NOMO-1 (cell line): ENCODE measurements at regions not wholly inside any gene's neighbourhood (a gene's known extent, or its start where the extent isn't known, plus 50 kb on each side); places are given as distances from the start of the nearest gene placed in this dataset.
"Not testable (repeated sequence)": the region's sequence is repeated elsewhere in the genome, so short reads cannot be mapped to it uniquely, and the experiment has no call there.

ENCODE experiments used
- DNase-seq, 2 experiments: peaks; one replicate each; lab custom pipeline; 2025; ENCODE audit not compliant: unreplicated experiment in 2 of 2; lab: John Stamatoyannopoulos, UW

DNA sequence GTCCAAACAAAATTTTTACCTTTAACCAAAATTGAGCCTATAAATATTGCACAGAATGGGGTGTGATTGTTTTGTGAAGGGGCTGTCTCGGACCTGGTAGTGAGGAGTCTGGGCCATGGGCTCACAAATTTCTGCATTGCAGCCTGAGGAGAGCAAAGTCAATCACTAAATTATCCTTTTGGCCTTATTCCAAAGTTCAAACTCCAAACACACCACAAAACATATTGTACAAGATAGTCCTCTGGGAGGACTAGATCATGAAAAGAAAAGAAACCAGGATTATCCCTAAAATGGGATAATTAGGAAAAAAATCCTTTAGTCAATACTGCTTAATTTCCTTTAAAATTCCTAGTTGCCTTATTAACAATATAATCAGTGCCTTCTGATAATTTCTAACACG is 115.5 kb downstream of the BUB3 start:
- DNase-seq = no peak

DNA sequence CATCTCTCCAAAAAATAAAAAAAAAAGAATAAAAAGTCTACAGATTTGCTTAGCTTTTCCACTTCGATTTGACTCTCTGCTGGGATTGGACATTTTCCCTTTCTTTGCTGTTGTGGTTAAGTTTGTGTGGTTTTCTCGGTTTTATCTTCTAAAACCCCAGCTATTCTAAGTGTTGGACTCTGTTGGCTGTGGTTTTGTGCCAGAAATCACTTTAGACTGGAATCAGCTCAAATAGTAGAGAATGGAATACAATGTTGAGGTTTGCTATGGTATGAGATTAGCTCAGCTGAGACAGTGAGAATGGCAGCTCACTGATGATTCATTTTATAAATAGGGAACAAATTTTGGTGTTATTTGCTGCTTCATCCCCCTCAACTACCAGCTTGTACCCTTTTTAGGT is 116.0 kb downstream of the BUB3 start:
- DNase-seq = no peak

DNA sequence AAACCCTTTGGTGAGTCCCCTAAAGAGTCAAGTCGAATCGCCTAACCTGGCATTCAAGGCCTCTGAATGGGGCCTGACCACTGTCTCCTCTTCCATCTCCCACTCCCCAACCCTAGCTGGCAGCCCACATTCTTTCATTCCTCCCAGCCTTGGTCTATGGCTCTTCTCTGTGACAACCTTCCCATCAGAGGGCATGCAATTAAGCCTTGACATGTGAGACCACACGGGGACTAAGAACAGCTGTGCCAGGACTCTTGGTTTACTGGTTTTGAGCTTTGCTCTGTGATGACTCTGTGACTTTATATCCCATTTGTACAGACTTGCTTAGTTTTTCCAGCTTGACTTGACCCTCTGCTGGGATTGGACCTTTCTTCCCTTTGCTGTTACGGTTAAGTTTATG is 116.6 kb downstream of the BUB3 start:
- no peak for DNase-seq

DNA sequence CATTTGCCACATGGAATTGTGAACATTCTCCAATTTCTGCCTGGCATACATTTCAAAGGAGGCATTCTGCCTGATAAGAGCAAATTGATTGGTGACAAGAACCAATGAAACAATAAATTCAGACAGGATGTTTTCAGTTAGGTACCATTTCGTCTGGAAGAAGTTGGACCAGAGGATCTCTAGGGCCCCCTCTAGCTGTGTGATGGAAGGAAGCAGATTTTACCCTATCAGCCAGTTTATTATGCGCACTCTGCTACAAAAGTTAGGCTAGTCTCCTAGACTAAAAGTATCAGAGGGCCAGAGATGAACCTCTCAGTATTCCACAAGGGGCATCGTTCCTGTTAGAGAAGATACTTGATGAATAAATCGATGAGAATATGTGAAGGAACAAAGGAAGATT is 118.0 kb downstream of the BUB3 start:
- DNase-seq = no peak

DNA sequence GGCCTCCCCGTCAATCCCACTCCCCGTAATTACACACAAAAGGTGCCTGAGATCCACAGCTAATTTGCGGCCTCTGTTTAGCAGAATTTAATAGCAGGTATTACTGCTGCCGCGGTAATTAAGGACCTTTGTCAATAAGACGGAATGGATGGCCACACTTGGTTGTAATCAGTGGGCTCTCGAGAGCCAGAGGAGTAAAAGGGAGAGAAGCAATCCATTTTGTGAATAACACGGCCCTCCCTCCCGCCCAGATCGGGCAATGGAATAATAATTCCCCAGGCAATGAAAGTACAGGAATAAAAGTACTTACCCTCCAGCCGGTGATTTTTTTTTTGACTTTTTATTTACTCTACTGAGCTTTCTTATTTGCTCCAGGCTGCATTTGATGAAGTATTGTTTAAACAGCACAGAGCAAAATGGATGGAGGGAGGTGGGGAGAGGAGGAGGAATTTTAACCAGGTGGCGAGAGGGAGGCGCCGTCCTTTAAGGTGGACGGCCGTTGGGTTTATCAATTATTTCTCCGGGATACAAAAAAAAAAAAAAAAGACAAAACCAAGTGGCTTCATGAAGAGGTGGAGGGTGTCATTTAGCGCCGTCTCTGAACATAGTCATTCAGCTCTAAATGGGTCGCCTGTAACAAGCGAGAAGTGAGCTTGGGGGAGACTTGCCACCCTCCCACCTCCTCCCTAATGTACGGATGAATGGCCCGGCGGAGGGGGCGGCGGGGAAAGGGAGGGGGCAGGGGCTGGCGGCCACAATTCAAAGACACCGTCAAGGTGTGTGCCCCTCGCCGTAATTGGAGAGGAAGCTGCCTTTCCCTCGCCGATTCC is 120.3 kb downstream of the BUB3 start:
- DNase-seq = no peak

DNA sequence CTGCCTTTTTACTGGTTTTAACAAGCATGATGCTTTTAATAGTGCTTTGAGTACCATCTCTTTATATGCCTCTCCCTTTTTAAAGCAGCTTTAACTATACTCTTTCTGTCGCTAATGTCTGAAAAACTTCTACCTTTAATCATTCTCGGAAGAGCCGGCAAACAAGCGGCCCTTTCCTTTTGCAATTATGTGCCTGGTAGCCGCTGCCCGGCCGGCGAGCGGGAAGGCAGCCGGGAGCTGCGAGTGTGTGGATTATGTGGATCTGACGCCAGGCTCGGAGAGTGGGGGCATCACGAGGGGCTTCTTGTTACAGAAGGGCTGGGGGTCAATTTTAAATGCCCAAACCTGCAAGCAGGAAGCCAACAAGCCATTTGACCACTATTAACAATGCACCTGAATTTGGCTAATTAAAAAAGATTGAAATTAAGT is 120.9 kb downstream of the BUB3 start:
- DNase-seq = no peak

DNA sequence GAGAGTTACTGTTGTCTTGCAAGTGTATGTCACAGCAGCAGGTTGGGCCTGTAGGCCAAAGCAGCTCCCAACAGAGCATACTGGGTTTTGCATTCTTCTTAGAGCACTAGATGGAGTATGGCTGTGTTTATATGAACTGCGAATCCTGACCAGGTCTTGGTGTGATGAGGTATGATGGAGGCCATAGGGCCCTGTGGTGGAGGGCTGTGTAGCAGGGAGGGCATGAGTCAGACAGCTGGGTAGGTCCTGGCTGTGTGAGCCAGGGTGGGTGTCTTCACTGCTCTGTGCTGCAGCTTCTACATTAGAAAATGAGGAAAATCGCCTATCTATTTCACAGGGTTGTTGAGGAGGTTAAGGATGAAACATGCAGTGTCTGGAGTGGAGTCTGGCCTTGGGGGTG is 124.2 kb downstream of the BUB3 start:
- no peak for DNase-seq

DNA sequence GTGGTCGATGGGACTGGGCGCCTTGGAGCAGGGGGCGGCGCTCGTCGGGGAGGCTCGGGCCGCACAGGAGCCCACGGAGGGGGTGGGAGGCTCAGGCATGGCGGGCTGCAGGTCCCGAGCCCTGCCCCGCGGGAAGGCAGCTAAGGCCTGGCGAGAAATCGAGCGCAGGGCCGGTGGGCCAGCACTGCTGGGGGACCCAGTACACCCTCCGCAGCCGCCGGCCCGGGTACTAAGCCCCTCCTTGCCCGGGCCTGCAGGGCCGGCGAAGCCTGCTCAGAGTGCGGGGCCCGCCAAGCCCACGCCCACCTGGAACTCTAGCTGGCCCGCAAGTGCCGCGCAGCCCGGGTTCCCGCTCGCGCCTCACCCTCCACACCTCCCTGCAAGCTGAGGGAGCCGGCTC is 129.2 kb downstream of the BUB3 start:
- not testable (repeated sequence) for DNase-seq

DNA sequence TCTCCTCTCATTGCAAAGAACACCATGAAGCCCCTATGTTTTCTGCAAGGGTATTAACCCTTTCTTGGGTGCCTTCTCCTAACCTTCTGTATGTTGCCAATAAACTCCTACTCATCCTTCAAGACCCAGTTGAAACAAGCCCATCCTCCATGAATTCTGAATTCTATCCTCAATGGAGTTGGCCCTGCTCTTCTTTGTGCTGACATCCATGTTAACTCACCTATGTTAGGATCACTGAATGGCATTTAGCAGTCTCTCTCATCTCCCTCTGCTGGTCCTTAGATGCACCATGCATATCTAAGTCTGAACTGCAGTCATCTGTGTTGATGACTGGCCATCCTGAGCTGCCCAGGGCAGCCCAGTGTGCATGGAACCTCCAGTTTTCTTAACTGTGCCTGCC is 129.8 kb downstream of the BUB3 start:
- no peak for DNase-seq

DNA sequence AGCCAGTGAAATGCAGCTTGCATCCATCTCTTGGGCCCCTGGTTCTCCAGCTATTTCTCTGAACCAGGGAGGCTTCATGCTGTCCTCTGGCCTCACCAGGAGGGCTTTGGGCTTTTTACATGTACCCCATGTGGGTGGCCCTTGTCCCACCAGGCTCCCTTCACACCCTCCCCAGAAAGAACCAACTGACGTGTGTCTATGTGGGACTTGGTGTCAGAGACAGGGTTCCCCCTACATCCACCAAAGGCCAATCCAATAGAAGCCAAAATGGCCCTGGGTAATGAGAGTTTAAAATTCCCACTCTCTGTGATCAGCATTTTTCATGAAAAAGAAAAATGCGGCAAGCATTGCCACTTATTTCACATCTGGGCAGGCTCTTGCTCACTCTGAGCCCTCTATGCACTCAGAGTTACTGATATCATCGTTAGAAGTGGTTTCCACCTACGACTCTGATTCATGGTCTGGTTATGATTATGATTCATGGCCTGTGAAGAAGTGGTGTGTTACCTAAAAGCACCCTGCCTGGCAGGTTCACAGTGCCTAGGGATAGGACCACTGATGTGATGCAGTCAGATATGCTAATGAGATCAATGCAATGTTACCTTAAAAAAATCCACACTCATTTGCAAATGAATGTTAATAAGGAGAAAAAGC is 133.5 kb downstream of the BUB3 start:
- no peak for DNase-seq

DNA sequence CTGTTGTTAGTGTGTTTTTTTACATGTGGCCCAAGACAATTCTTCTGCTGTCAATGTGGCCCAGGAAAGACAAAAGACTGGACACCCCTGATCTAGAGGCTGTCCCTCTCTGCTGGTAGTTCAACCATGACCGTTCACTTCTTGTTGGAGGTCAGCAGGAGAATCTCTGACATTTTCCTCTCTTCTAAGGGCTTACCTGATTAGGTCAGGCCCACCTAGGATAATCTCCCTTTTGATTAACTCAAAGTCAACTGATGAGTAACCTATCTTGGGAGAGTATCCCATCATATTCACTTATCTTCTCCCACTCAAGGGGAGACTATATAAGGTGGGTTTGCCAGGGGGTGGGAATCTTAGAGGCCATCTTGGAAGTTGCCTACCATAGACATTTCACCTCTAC is 135.2 kb downstream of the BUB3 start:
- DNase-seq = no peak

DNA sequence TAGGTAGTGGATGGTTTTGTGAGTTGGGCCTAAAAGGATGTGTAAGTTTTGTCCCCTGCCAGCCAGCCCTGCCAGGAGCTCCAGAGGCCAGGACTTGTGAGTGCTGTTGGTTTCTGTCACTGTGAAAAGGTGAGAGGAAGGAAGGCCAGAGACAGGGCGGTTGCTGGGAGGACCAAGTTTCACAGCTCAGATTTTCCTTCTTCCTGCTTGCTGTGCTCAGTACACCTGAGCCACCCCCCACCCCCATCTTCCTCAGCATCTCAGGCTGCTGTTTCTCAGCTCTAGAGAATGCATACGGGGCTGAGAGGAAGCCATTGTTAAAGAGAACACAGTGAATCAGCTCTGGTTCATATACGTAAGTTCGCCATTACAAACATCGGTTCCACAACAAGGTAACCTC is 139.9 kb downstream of the BUB3 start:
- DNase-seq = no peak

DNA sequence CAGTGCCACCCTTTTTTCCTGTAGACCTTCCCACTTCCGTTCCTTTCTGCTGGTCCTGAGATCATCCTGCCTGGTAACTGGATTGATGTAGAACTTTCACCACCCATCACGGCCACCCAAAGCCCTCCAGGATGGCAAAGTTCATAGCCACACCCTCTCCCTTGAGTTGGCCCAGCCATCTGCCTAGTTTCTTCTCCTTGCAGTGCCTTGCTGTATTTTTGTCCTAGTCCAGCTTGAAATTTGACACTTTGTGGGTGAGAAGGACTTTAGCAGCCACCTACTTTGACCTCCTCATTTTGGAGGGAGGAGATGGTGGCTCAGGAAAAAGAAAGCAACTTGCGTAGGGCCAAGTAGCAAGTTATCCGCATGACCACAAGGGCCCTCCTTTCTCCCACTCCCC is 140.7 kb downstream of the BUB3 start:
- DNase-seq = no peak

DNA sequence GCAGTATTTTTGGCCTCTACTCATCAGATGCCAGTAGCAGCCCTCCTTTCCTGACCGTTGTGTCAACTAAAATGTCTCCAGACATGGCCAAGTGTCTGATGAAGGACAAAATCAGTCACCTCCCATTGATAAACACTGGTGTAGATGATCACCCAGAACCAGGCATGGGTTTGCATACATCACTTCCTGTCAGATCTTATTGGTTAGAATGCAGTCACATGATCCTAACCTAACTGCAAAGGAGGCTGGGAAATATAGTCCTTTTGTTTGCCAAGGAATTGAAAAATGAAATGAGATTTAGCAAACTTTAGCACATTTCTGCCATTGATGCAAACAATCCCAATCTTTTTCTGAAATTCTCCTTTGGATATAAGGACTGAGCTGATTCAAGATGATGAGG is 141.4 kb downstream of the BUB3 start:
- DNase-seq = no peak

DNA sequence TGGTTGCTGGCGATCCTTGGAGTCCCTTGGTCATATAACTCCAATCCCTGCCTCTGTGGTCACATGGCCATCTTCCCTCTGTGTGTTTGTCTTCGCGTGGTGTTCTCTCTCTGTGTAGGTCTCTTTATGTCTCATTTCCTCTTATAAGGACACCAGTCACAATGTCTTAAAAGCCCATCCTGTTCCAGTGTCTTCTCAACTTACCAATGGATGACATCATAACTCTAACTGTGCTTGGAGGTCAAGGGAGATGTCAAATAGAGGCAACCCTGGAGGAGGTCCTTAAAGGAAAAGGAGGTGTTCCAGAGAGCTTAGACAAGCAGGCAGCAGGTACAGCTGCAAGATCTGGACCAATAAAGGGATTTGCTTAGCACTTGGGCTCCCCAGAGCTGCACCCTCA is 143.0 kb downstream of the BUB3 start:
- no peak for DNase-seq

DNA sequence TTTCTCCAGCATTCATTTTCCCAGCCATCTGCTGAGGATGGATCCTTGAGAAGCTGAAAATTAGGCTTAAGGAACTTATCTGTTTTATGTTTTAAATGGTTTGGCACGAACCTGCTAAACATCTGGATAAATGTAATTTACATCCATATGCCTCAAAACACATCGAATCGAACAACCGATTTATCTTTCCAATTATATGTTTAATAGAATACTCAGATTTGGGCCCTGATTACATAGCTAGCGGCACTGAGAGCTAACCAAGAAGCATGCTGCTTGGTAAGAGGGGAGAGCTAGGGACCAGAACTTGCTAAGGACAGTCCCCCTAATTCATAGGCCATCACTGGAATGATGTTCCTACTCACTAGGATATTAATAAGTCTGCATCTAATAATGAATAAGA is 144.4 kb downstream of the BUB3 start:
- DNase-seq = no peak

DNA sequence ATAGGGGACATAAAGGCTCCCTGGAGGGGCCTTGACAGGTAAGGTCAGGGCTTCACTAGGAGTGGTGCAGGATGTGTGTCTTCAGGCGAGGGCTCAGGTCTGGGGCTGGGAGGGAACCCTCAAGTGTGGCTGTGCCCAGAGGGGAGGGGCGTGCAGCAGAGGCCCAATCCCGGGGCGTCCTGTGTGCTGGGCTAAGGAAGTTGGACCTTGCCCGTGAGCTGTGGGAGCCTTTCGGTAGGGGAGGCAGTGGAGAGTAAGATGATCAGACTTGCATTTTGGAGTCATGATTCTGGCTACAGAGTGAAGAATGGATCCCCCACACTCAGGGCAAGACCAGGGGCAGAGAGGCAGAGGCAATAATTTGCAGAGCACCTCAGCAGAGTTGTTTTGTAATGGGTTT is 145.4 kb downstream of the BUB3 start:
- DNase-seq = no peak

DNA sequence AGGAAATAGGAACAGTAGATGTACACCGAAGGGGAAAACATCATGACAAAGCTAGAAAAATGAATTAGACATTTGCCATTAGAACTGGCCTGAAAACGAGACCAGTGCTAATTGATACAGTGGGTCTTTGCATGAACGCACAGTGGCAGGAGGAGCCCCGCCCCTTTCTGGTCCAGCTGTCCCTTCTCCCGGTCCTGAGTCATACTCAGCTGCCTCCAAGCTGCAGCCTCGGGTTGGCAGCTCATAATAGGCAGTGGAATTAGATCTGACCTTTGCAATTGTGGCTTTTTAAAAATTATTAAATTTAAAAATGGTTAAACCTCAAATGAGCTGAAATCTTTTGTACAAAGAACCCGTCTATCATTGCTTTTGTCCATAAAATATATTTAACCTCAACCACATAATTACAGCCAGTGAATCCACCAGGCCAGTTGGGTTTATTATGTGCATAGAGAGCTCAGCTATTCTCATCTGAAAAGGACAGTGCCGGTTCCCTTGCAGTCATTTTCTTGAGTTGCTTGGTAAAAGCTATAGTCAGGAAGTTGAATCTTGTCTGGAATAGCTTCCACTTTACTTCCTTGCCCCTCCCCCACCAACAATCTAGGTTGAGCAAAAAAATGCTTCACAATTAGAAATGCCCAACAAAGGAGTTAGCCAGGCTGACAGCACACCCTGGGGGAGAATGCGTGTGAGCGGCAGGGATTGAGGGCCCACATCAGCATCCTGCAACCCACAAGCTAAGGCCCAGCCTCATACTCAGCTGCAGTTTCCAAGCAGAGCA is 147.1 kb downstream of the BUB3 start:
- DNase-seq = peak in 1 of 2 experiments; percentile 14

DNA sequence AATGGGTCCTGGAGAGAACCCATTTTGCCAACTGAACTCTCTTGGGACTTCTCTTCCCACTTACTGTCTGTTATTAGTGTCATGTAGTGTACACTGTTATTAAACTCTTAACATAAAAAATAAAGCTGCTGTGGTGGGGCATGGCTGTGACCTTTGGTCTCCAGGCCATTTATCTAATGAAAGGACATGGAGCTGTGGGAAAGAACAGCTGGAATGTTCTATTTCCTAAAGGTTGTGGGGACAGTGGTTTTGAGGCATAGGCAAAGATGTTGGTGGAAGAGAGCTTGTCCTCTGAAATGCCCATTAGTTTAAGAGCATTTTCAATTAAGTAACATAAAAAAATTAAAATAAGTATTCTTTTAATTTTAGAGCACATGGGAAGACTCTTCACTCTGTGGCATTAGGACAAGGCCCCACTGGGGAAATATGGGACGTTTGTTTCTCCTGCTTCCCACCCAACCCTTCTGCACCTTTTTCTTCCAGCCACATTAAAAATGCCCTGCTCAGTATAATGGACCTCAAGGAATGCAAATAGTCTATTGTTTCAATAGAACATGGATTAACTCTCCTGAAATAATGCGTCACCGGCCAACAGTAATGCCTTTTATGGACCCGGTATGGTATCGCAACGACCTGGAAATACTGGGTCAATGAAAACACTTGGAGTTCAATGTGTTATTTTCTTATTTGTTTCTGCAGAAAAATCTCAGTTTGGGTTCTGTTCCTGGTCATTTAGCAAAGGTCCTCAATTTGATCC is 149.6 kb downstream of the BUB3 start:
- DNase-seq = no peak

DNA sequence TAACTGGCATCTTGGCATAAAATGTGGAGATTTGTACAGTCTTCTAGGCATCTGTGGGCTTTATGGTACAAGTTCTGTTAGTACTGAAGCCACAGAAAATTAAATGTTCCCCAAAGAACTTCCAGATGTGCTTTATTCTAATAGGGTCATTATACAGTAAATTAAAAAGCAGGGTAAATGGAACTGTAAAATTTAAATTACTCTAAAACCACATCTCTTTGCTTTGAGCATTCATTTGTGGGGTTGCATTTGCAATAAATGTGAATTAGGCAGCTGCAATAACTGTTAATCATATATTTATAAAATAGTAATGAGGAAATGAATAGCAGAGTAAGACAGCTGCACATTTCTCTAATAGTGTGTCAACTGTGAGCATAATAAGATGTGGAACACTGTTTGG is 151.5 kb downstream of the BUB3 start:
- no peak for DNase-seq

DNA sequence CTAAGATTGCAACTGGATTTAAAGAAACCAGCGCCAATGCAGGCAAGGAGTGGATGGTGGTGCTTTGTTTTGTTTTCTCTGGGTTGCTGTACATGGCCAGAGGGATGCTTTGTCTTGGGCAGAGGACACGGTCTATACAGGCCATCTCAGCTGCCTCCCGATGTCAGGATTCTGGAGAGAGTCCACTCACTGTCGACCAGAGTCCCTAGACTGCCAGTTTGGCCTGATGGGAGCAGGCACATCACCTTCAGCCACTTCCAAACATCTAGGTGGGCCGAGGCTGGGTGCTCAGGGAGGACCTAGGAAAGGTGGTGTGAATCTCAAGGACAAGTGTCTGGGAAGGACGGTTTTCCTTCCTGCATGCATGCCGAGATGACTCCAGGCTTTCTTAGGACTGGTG is 152.1 kb downstream of the BUB3 start:
- no peak for DNase-seq
